Kidney (tissue), 13 donors: ENCODE measurements at regions not wholly inside any gene's neighbourhood (a gene's known extent, or its start where the extent isn't known, plus 50 kb on each side); places are given as distances from the start of the nearest gene placed in this dataset.
A peak's percentile ranks its signal among the peaks of the same experiment; 100 is the strongest.

Source experiments
- DNase-seq, 5 donors: peaks; one replicate each; pipeline ENCODE4 v3.0.0-alpha.2; 2013 to 2020
- FAIRE-seq: peaks from 2 replicates; lab custom pipeline; 2012; peaks lifted over from hg19 to GRCh38; lab: Jason Lieb, UNC
- H3K27ac ChIP-seq, 2 donors: one replicate each; pipeline ENCODE4 v1.7.0; 2013; ENCODE audit warnings: low read depth in 2 of 2, low read length in 2 of 2, inconsistent platforms in 1 of 2
- H3K27me3 ChIP-seq: one replicate; pipeline ENCODE4 v1.7.1; 2013; ENCODE audit warnings: low read length, inconsistent platforms; ENCODE audit not compliant: control insufficient read depth, insufficient read depth
- H3K36me3 ChIP-seq, 3 donors: one replicate each; pipeline versions ENCODE4 v1.7.0 to v1.7.1; 2013; ENCODE audit warnings: low read length in 3 of 3, control low read depth in 1 of 3, inconsistent platforms in 1 of 3; ENCODE audit not compliant: insufficient read depth in 3 of 3, control insufficient read depth in 2 of 3
- H3K4me1 ChIP-seq, 3 donors: one replicate each; pipeline versions ENCODE4 v1.7.0 to v1.7.1; 2013; ENCODE audit warnings: low read length in 3 of 3, inconsistent platforms in 1 of 3, low read depth in 1 of 3; ENCODE audit not compliant: control insufficient read depth in 2 of 3, insufficient read depth in 2 of 3
- H3K4me3 ChIP-seq, 3 donors: one replicate each; pipeline versions ENCODE4 v1.7.0 to v1.8.1; 2013; ENCODE audit warnings: low read length in 3 of 3, control low read depth in 1 of 3, inconsistent platforms in 1 of 3
- H3K9ac ChIP-seq, 3 donors: one replicate each; pipeline versions ENCODE4 v1.7.0 to v1.7.1; 2013; ENCODE audit warnings: low read length in 3 of 3, control low read depth in 1 of 3, inconsistent platforms in 1 of 3
- H3K9me3 ChIP-seq, 3 donors: one replicate each; pipeline versions ENCODE4 v1.7.0 to v1.7.1; 2013; ENCODE audit warnings: low read length in 3 of 3, control low read depth in 1 of 3, inconsistent platforms in 1 of 3; ENCODE audit not compliant: control insufficient read depth in 2 of 3, insufficient read depth in 1 of 3
- intact Hi-C: fragments of 100-400 bp; cut with DNase I; formaldehyde crosslinking; loops from one replicate; pipeline ENCODE4 v1.11.1; 2022
- TF ChIP-seq, protein P1 (sequence below): IDR thresholded peaks from 3 replicates; pipeline ENCODE4 v1.5.1; 2012; ENCODE audit warnings: mild to moderate bottlenecking, moderate library complexity, borderline replicate concordance; ENCODE audit not compliant: insufficient read depth; ENCODE audit errors: extremely low read depth
- donor health status: control.
- donor health status: control.
- donor health status: control.
- donor health status: control.
- donor health status: control.
- donor health status: DM: yes; HTN: yes; CAD: no.
- donor health status: Normal renal cell carcinoma (clear cell type).

DNA sequence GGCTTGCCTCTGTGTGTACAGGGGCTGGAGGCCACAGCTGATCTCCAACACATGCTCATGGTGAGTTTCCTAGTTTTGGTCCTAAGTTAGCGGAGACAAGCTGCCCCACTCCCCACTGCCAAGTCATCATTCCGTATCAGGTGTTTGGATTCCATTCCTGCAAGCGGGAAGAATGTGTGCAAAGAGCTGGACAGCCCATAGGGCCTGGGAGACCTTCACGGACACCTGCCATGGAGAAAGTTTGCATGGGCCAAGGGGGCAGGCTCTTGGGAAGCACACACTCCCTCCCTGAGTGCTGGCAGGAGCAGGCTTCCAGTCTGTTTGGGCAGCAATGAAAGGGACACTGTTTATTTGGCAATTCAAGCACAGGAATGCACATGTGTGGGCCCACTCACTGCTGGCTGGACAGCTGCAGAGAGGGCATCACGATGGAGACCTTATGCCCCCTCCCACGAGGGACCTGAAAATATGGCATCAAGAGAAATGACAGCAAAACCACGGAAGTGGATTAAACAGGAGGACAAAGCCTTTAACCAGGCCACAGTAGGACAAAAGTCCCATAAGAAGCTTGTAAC is 149.7 kb downstream of the KLF13 start:
- Histone ChIP-seq H3K9ac (no peak overlapping the region), H3K36me3 (no peaks in the 10 kb centered on the region), H3K4me1 (peaks cover 0 to 5% (median 3%) of the 10 kb centered on the region in 3 donors), H3K4me3 (no peak overlapping the region), H3K27ac (no peak overlapping the region), H3K27me3 (no peaks in the 10 kb centered on the region), H3K9me3 (no peaks in the 10 kb centered on the region)
- FAIRE-seq: no peak
- TF ChIP-seq, protein P1, sequence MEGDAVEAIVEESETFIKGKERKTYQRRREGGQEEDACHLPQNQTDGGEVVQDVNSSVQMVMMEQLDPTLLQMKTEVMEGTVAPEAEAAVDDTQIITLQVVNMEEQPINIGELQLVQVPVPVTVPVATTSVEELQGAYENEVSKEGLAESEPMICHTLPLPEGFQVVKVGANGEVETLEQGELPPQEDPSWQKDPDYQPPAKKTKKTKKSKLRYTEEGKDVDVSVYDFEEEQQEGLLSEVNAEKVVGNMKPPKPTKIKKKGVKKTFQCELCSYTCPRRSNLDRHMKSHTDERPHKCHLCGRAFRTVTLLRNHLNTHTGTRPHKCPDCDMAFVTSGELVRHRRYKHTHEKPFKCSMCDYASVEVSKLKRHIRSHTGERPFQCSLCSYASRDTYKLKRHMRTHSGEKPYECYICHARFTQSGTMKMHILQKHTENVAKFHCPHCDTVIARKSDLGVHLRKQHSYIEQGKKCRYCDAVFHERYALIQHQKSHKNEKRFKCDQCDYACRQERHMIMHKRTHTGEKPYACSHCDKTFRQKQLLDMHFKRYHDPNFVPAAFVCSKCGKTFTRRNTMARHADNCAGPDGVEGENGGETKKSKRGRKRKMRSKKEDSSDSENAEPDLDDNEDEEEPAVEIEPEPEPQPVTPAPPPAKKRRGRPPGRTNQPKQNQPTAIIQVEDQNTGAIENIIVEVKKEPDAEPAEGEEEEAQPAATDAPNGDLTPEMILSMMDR: no peak
- intact Hi-C loops: no loop called here
- DNase-seq: peak in 2 of 5 donors; percentile 21 to 26

DNA sequence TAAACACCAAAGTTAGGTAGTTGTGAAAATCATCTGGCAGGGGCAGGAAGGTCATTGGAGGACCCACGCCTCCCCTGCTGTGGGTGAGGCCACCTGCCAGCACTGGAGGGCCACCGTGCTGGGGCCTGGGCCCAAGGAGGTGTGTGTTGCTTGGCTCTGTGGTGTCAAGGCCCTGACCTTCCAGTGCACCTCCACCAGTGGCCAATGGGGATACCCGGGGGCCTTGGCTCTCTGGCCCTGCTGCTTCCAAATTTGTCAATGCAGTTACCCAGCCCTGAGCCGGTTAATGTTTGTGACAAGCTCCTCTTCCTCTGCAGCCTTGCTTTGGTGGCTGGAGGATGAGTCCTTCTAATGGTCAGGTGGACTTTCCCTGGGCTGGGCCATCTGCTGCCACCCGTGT is 150.2 kb downstream of the KLF13 start:
- Histone ChIP-seq H3K4me3 (no peak overlapping the region), H3K9me3 (no peaks in the 10 kb centered on the region), H3K9ac (no peak overlapping the region), H3K27ac (no peak overlapping the region), H3K4me1 (peaks cover 0 to 5% (median 3%) of the 10 kb centered on the region in 3 donors), H3K27me3 (no peaks in the 10 kb centered on the region), H3K36me3 (no peaks in the 10 kb centered on the region)
- no peak for FAIRE-seq
- TF ChIP-seq, protein P1: no peak
- DNase-seq: peak in 2 of 5 donors; percentile 20 to 64
- intact Hi-C loops: no loop called here

DNA sequence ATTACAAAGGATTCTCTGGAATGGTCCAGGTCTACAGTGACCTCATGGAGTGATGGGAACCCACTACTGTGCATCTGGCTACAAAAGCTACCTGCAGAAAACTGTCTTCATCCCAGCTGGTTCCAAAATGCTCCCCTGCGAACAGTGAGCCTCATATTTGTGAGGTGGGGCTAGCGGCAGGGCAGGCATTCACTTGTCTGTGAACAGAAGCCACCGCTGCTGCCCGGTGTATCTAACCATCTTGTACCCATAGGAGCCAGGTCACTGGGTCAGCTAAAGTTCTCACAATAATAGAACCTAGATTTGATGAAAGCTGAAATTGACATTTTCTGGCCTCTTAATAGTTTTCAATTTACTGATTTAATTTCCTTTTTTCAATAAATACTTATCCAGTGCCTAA is 150.7 kb downstream of the KLF13 start:
- Histone ChIP-seq H3K4me3 (no peak overlapping the region), H3K27me3 (no peaks in the 10 kb centered on the region), H3K9me3 (no peaks in the 10 kb centered on the region), H3K4me1 (peaks cover 0 to 5% (median 3%) of the 10 kb centered on the region in 3 donors), H3K9ac (no peak overlapping the region), H3K36me3 (no peaks in the 10 kb centered on the region), H3K27ac (no peak overlapping the region)
- FAIRE-seq (no peak), DNase-seq (peak in 2 of 5 donors; percentile 11 to 22)
- intact Hi-C loops: no loop called here
- TF ChIP-seq, protein P1: no peak
